Heart left ventricle (tissue), 13 donors: ENCODE measurements at regions not wholly inside any gene's neighbourhood (a gene's known extent, or its start where the extent isn't known, plus 50 kb on each side); places are given as distances from the start of the nearest gene placed in this dataset.

Experiments
- POLR2A ChIP-seq, 2 donors: fragments of 450-650 bp; IDR thresholded peaks; one replicate each; pipeline ENCODE4 v1.6.1; 2017; ENCODE audit warnings: antibody characterized with exemption in 2 of 2, mild to moderate bottlenecking in 2 of 2, moderate library complexity in 2 of 2
- TF ChIP-seq, protein P1 (sequence below), 12 donors: fragments of 200-600 bp; sonication (generic) in 4 of 12; IDR thresholded peaks; one replicate each; pipeline versions ENCODE4 v1.5.0 to v1.8.0; 2018 to 2022; ENCODE audit warnings: antibody characterized with exemption in 12 of 12, mild to moderate bottlenecking in 5 of 12
- donor health status: ischemic (EF 13 %, LVEDD 7.1; RV severe dilation, severe dysfunction).
- donor health status: DM: no; HTN: yes; CAD: no.
- donor health status: DM: no; HTN: no; CAD: no.
- donor health status: ischemic (EF 25% LVEDD 6.9; RV normal size, moderate dysfunction).
- donor health status: ischemic (EF 25% LVEDD 5.7; RV mildly dilated, moderate dysfunction).
- donor health status: ischemic (EF 35%, LVEDD 5.7; RV mildly dilated, moderate dysfunction).
- donor health status: nonischemic (EF 11% LVEDD 7.7; RV severe dilation, severe dysfunction).
- donor health status: DM: yes; HTN: yes; CAD: no.
- donor health status: PGD.
- donor health status: ischemic (EF 29% LVEDD 5.4; RV normal size, mild dysfunction).
- donor health status: nonischemic (EF 23%, LVEDD 6.1; RV moderate dilation, normal function).

DNA sequence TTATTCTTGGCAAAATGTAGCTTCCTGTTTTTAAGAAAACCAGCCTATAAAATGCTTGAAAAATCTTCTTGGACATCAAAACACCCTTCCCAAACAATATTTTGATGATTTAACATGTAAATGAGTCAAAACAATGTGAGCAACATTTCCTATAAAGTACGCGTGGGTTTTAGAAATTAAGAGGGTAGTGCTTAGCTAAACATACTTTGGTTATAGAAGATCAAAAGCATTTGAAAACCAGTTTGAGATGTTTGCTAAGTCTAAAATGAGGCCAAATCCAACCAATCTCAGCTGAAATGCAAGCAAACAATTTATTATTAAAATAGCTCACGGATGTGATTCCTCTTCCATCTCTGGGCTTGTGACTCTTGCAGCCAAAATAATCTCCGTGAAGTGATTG is 350.4 kb downstream of the TGFB2 start:
- TF ChIP-seq POLR2A (IDR thresholded peaks at IDR 0.05) = no peak
- TF ChIP-seq, protein P1, sequence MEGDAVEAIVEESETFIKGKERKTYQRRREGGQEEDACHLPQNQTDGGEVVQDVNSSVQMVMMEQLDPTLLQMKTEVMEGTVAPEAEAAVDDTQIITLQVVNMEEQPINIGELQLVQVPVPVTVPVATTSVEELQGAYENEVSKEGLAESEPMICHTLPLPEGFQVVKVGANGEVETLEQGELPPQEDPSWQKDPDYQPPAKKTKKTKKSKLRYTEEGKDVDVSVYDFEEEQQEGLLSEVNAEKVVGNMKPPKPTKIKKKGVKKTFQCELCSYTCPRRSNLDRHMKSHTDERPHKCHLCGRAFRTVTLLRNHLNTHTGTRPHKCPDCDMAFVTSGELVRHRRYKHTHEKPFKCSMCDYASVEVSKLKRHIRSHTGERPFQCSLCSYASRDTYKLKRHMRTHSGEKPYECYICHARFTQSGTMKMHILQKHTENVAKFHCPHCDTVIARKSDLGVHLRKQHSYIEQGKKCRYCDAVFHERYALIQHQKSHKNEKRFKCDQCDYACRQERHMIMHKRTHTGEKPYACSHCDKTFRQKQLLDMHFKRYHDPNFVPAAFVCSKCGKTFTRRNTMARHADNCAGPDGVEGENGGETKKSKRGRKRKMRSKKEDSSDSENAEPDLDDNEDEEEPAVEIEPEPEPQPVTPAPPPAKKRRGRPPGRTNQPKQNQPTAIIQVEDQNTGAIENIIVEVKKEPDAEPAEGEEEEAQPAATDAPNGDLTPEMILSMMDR (IDR thresholded peaks at IDR 0.05) = no peak
